Right kidney (tissue), 1 donor: ENCODE measurements at regions not wholly inside any gene's neighbourhood (a gene's known extent, or its start where the extent isn't known, plus 50 kb on each side); places are given as distances from the start of the nearest gene placed in this dataset.

Experiments
- DNase-seq: peaks from one replicate; pipeline ENCODE4 v3.0.0-alpha.2; 2016

DNA sequence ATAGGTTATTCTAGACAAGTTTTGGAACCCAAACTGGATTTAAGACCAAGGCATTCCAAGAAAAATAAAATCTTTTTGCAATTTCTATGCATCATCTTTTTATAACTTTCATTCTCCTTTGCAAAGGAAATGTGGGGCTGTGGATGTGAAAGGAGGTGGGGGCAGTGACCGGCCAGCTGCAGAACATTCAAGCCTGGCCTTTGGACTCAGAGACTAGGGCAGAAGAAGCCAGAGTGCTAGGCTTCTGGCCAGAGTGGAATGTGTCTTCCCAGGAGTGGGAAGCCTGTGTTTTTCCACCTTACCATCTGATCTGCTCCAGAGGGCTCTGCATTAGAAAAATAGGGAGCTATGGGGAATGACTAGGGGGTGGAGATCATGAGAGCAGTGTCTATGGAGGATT, 148.5 kb downstream of the C9orf152 start:
- DNase-seq: no peak

DNA sequence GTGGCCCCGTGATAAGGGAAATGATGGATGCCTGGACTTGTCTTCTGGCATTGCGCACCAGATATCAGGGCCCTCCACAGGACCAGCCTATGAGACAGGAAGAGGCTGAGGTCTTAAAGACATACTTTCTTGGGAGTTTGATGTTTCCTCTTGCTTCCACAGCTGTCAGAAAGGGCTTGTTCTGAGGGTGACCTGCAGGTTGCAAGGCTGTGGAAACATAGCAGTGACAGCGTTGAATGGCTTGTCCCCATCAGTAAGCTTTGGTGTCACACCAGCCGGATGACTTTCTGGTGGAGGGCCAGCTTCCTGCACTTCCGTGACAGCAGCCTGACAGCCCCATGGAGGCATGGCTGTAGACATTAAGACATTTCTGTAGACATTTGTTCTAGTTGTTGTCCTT, 143.2 kb downstream of the C9orf152 start:
- DNase-seq: no peak

DNA sequence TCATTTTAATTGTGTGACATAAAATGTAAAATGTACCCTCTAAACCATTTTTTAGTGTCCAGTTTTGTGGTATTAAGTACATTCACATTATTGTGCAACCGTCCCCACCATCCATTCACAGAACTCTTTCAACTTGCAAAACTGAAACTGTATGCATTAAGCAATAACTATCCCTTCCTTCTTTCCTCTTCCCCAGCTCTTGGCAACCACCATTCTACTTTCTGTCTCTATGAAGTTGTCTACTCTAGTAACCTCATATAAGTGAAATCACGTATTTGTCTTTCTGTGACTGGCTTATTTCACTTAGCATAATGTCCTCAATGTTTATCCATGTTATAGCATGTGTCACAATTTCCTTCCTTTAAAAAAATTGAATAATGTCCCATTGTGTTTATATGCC, 142.4 kb downstream of the C9orf152 start:
- DNase-seq: no peak

DNA sequence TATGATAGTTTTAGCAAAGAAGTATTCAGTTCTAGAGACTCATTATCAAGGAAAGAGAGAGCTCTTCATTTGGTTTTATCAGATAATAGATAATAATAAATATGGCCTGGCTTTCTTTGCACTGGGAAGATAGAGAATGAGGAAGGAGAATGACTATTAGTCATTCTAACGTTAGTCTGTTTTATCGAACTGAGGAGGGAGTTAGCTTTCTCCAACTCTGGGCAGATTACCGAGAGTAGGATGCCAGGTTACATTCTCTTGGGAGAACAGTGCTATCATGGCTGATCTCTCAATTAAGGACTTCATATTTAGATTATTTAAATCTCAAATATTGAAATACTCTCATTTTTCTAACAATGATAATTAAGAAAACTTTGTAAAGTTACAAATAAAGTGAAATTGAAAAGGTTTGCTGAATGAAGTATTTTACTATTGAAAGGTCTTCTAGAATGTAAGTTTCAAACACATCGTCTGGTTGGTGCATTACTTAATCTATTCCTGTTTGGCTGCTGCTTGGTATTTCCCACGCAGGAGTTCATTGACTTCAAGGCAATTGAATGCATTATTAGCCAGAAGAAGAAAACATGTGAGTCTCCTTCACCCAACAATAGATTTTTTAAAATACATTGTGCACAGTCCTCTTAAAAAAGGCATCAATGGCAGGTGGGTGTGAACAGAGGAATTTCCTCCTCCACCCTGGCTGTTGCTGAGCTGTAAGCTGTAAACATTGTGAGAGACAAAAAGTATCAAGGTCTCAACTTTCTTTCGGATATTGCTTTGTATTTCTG, 140.8 kb downstream of the C9orf152 start:
- no peak for DNase-seq

DNA sequence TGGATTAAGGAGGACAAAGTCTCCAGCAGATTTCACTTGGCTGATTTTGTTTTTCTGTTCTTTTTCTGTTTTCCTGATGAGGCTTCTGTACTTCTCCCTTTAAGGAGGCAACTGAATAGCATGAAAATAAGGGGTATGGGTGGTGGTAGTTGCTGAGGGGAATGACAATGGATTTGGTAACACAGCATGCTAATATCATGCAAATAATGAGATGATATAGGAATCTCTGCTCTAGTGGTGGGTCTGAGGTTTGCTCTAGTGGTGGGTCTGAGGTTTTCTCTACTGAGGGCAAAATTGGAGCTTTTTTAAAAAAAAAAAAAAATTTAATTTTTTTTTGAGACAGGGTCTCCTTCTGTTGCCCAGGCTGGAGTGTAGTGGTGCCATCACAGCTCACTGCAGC, 139.7 kb downstream of the C9orf152 start:
- no peak for DNase-seq

DNA sequence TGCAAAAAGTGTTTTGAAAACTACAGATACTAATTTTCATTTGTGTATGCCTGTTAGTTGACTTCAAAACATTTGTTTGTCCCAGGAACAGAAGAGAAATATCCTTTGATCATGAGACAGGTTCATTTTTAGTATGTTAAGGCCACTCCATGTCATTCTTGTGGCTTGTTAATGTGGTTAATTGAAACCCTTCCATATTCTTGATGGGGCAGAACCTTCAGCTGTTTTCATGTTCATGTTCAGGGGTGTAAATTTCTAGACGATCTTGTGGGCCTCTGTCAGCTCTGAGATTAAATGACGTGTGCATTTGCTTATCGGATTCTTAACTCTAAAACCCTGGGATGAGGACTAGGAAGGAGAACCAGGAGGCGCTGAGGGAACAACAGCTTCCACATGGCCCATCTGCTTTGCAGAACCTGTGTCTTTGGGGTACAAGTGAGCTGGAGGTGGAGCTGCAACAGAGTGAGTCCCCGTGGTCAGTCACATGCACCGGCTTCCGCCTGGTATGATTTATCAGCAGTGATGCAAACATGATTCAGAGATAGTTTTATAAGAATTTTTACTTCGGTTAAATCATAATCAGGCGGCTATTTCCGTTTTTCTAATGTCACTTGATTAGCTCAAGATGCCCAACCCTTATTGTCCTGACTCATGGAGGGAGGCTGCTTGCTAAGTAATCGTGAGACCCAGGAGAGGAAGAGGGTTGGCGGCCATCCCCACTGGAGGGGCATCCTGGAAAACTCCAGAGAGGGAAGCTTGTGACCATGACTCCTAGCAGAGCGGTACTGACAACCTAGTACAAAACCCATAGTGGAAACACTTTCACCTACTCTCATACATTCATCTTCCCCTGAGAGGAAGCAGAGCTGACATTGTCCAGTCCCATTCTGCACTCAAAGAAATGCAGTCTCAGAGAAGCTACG, 138.4 kb downstream of the C9orf152 start:
- no peak for DNase-seq

DNA sequence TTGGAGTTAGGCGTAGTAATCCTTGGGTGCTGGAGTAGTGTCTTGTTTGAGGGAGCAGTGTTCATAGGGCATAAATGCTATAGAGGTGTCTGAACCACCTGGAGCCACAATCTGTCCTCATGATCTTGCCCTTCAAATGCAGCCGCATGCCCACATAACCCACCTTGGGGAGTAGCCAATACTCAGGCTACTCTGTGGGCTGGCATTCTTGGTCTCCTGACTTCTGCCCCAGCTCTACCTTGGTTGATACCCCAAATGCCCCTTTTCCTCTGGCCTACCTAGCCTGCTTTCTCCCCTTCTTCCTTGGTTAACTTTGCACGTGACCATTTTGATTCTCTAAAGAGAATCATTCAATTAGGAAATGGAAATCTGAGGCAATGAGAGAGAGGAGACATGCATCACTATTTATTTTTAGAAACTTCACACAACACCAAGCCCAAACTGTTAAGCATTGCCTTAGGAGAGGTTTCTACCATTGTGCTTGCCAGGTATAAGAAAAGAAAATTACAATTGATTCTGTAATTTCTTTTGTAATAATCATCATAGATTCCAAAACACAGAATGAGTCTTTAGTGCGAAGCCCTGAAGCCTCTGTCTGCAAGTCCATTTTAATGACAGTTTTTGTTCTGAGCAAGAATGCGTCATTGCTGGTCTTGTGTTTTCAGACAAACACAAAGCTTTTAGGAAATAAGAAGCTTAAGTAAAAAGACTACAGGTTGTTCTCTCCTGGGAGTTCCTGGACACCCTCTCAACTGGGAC, 135.2 kb downstream of the C9orf152 start:
- DNase-seq: no peak

DNA sequence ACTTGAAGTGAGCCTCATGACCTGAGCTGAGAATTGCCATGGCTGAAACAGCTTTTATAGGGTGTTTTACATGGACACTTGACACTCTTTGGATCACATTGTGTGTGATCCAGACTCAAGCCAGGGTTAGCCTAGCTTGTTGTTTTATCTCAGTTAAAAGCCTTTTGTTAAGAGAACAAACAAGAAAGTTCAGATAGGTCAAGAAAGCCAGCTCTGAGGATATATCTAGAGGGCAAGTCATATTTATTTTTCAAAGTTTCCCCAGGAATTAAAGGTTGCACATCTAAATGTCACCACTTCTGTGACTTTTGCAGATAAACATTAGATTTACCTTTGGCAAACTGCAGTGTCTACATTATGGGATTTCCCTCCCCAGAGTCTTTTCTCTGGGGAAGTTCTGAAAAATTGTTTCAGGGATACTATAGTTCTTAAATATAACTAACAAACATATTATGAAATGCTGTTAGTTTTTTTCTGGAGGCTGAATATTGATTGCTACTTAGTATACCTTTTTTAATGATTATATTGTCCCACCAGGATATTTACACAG, 134.5 kb downstream of the C9orf152 start:
- DNase-seq: no peak

DNA sequence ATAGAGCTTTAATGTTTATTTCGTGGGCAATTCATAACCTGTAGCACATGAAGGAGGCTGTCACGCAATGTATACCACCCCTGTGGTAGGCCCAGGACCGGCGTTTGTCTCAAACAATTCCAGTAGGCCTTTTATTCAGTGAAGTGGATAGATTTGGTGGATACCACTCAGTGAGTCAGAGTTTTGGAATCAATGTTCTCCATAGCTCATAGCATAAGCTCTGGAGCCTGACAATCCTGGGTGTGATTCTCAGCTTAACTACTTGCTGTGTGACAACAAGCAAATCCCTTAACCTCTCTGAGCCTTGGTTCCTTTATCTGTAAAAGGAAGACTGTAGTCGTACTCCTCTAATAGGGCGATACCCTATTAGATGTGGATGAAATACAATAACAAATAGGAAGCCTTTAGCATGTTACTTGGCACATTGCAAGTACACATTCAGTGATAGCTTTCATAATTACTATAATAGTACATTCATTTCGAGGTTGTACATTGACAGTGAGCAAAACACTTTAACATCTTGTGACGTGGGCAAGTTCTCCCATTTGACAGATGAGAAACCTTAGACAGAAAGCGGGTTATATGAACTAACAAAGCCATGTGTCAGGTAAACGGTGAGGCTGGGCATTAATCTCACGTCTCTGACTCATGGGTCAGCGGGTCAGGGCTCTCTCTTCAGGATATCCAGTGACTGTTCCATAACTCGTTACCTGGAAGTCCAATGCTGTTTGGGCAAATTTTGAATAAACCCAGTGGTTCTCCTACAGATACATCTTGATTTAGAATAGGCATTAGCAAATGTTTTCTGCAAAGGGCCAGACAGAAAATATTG, 130.8 kb downstream of the C9orf152 start:
- DNase-seq: no peak

DNA sequence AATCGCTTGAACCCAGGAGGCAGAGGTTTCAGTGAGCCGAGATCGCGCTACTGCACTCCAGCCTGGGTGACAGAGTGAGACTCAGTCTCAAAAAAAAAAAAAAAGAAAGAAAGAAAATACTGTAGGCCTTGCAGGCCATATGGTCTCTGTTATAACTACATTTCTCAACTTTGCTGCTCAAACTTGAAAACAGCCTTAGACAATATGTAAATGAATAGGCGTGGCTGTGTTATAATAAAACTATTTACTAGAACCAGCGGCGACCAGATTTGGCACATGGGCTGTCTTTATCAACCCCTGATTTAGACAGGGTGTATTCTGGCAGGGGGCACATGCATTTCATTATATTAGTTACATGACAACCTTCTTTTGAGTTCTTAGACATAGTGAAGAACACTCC, 130.0 kb downstream of the C9orf152 start:
- no peak for DNase-seq

DNA sequence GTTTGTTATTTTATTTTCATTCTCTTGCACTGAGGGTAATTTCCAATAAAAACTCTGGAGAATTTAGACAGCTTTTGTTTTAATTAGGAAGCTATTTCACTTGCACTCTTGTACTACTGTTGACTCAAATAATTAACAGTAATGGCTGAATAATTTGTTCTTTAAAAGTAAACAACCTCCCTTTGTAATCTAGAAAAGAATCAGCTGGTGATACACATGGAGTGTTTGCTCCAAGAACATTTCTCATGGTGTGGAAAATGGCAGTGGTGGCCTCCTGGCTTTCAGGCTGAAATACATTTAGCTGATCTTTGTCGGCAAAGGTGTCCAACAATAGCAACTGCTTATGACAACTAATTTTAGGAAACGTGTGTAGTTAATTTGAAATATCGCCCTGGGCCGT, 129.4 kb downstream of the C9orf152 start:
- no peak for DNase-seq

DNA sequence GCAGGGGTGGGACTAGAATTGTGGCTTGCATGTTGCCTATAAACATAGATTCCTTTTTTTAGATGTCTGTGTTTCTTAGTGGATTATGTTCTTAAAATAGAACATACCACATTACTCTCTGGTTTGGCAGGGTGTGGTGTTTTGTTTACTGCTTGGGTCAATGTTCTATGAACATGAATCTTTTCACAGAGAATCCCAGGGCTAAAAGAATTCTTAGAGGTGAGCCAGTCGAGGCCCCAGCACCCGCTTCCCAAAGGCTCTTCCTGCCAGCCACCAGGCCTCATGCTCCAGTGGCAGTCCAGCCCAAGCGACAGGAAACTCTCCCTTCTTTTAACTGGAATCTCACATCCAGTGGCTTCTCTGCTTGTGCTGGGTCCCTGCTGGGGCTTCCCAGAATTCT, 126.6 kb downstream of the C9orf152 start:
- no peak for DNase-seq

DNA sequence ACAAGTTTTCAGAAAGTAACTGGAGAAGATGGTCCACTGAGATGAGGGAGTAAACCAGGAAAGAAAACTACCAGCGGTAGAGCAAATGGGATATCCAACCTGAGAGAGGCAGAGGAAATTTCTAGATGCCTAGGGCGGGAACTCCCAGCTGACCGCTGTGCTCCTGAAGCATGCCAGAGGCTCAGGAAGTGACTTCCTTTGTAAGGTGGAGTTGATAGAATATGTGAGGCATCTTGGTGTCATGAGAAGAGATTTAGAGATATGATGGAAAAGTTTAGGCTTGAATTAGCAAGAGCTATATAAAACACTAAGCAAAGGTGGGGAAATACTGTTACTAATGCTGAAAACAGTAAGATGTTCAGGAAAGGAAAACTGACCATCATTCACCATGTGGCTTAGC, 124.1 kb downstream of the C9orf152 start:
- DNase-seq: no peak

DNA sequence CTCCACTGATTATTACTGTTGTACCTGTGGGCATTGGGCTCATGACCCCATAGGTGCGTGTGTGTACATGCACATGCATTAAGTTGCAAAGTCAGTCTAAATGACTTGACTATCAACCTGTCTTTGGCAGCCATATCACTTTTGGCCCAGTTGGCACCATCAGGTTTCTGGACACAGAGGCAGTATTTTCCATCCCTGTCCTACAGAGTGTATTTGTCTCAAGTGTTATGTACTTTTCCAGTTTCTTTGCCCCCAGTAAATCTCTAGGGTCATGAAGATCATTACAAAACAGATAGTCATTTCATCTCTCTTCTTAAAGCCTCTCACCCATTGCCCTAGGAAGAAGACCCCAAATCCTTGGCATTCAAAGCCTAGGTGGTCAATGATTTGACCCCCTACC, 121.4 kb downstream of the C9orf152 start:
- no peak for DNase-seq

DNA sequence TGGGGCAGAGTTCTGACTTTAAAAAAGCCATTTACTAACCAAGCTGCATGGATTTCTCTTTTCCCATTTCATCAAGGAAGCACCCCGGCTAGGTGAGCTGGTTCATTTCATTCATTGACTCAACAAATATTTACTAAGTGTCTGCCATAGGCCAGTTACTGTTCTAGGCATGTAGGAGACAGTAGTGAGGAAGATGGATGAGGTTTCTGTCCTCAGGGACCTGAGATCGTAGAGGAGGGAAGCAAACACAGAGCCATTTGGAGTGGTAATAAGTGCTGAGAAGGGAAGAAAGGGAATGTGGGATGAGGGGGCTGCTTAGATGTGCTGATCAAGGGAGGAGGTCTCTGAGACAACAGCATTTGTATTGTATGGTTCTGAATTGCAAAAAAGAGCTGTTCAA, 120.4 kb downstream of the C9orf152 start:
- no peak for DNase-seq

DNA sequence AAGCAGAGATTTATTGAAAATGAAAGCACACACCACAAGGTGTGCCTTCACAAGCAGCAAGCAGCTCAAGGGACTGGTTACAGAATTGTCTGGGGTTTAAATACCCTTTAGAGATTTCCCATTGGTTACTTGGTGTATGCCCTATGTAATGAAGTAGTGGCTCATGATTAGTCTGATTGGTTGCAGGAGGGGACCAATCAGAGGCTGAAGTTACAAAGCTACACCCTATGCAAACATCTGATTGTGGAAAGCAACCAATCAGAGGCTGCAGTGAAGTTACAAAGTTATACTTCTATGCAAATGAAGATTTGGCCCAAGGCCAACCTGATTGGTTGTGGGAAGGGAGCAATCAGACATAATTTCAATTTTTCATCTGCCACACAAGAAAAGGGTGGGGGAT, 119.9 kb downstream of the C9orf152 start:
- no peak for DNase-seq

DNA sequence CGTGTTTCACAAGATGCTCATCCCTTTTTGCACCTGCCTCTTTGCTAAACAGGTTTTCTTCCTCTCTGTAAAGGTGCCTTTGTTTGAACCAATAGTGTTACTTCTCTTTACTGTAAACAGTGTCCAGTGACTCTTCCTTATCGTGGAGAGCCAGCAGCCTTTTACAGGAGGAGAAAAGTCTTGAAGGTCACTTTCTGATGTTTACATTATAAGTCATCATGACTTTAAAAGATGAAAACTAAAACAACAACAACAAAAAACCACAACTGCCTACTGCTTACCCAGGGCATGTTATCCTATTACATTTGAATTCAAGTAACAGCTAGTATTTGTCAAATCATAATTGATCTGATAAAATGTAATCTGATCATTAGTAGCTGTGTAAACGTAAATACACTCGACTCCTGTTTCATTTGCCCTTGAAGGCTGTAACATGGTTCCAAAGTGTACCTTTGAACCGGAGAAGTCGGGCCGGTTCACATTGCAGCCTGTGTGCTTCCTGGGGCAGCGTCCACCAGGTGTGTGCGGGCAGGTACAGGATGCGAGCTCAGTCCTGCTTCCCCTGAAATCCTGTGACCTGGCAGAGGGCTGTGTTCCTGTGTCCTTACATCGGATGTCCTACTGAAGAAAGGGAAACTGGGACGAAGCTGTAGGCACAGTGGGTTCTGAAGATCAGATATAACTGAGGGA, 118.1 kb downstream of the C9orf152 start:
- DNase-seq: no peak

DNA sequence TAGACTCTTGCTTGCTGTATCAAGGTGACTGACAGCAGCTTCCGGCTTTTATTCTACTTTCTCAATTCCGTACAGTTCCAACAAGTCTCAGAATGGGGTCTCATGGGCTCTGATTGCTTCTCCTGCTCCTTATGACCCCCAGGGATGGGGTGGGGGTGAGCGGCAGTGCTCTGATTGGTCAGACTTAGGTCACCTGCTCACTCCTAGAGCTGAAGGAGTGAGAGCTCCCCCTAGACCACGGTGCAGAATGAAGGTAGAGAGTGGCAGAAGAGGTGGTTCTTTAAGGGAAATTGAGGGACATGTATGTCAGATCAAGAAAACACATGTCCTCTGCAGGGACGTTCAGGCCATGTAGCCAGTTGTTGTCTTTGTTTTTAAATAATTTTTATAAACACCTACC, 115.2 kb downstream of the C9orf152 start:
- no peak for DNase-seq

DNA sequence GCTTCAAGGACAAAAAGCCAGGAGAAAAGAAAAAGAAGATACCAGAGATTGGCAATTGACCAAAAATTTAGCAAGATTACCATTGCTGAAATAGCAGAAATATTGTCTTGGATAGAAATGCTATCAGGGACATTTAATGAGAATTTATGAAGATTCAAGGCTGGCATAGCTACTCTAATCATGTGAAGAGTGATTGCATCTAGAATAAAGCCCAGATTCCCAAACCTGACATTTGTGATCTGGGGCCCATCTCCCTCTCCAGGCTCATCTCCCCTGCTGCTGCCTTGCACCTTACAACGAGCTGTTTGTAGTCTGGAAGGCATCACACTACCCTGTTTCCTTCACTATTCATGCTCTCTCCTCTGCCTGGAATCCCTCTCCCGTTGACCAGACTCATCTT, 114.5 kb downstream of the C9orf152 start:
- no peak for DNase-seq

DNA sequence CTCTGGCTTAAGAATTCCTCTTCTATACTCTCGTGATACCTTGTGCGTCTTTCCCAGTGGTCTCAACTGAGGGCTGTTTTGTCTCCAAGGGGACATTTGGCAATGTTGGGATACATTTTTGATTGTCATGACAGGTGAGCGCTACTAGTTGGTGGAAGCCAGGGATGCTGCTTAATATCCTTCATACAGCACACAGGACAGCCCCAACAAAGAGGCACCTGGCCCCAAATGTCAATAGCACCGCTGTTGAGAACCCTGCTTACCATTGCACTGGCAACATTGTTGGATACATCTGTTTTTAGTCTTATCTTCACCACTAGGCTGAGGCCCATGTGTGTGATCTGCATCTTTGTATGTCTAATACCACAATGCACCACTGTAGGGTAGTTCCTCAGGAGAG, 114.1 kb downstream of the C9orf152 start:
- DNase-seq: no peak

DNA sequence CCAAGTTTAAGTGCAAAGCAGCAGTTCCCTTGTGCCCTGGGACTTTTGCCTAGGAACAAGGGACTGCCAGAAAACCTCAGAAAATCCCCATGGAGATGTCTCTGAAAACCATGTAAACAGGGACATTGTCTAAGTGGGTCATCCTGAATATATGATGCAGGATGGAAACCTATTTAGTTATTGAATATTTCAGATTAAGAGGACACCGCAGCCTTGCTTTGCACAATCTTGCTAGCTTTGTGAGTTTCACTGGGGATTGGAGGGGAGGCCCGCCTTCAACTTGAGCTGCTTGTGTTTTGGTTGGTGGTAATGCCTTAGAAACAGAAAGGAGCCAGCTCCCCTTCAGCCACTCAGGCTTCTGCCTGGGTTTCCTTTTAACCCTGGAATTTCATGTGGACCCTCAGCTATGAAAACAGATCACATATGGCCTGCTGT, 112.8 kb downstream of the C9orf152 start:
- peak; percentile 6 for DNase-seq
